Right lobe of liver (tissue), 6 donors: ENCODE measurements at regions not wholly inside any gene's neighbourhood (a gene's known extent, or its start where the extent isn't known, plus 50 kb on each side); places are given as distances from the start of the nearest gene placed in this dataset.
A peak's percentile ranks its signal among the peaks of the same experiment; 100 is the strongest.

Experiments
- ATAC-seq, 4 donors: fragments of 200-7000 bp; cut with Tn5 transposase; one replicate each; pipeline ENCODE4 v1.9.1; 2020; ENCODE audit warnings: mild to moderate bottlenecking in 4 of 4, moderate library complexity in 4 of 4
- DNase-seq, 3 donors: peaks; one replicate each; pipeline ENCODE4 v3.0.0-alpha.2; 2020
- H3K27ac ChIP-seq, 3 donors: fragments of 200-600 bp; one replicate each; pipeline ENCODE4 v1.8.0; 2022
- H3K27me3 ChIP-seq, 2 donors: fragments of 200-600 bp; one replicate each; pipeline ENCODE4 v1.8.0; 2022
- H3K36me3 ChIP-seq, 4 donors: fragments of 200-600 bp; sonication (generic) in 1 of 4; one replicate each; pipeline versions ENCODE4 v1.5.1 to v1.8.0; 2017 to 2022; ENCODE audit warnings: control low read depth in 1 of 4
- H3K4me1 ChIP-seq, 4 donors: fragments of 200-600 bp; sonication (generic) in 1 of 4; one replicate each; pipeline versions ENCODE4 v1.5.1 to v1.8.0; 2017 to 2022; ENCODE audit warnings: control low read depth in 1 of 4
- H3K4me3 ChIP-seq, 3 donors: fragments of 200-600 bp; one replicate each; pipeline ENCODE4 v1.8.0; 2022
- H3K9me3 ChIP-seq, 4 donors: fragments of 200-600 bp; sonication (generic) in 1 of 4; one replicate each; pipeline versions ENCODE4 v1.5.1 to v1.8.0; 2017 to 2022; ENCODE audit warnings: control low read depth in 1 of 4
- POLR2A ChIP-seq: fragments of 450-650 bp; IDR thresholded peaks from one replicate; pipeline ENCODE4 v1.6.1; 2017; ENCODE audit warnings: antibody characterized with exemption, mild to moderate bottlenecking
- WGBS: methylation state at CpG from one replicate; pipeline ENCODE4 v1.1.6; 2018; ENCODE audit warnings: low coverage, low lambda C conversion rate; ENCODE audit not compliant: insufficient coverage; ENCODE audit errors: missing lambda C conversion rate; 5-methylcytosine and 5-hydroxymethylcytosine counted together
- intact Hi-C, 2 donors: fragments of 100-400 bp; cut with DNase I; formaldehyde crosslinking; loops; one replicate each; pipeline versions ENCODE4 v1.11.2 to v1.14.1; 2022
- TF ChIP-seq, protein P1 (sequence below), 4 donors: fragments of 200-600 bp in 3 of 4; fragments of 450-650 bp in 1 of 4; IDR thresholded peaks; one replicate each; pipeline versions ENCODE4 v1.5.1 to v1.8.0; 2016 to 2022; ENCODE audit warnings: antibody characterized with exemption in 4 of 4, mild to moderate bottlenecking in 2 of 4
- donor health status: DM: no; HTN: yes; CAD: no.
- donor health status: DM: no; HTN: no; CAD: no.
- donor health status: DM: no; HTN: no; CAD: no.
- donor health status: DM: no; HTN: yes; CAD: no.
- donor health status: DM: no; HTN: yes; CAD: no.

DNA sequence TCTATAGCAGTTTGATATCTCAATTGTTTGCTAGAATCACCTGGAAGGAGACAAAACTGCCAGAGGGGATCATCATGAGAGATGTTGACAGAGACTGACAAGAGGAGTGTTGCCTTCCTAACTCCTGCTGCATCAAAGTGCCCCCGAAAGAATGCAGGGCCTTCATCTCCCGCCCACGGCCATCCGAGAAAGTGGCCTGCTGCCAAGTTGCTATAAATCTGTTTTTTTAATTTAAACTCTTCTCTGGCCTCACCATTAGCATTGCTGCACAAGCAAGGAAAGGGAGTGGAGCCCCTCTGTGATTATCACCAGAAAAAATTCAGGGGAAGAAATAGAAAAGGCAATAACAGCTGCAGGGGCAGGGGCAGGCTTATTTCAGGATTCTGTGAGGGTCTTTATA is 238.1 kb upstream of the EPHA4 start:
- no peak overlapping the region for H3K4me3 ChIP-seq
- H3K27me3 ChIP-seq: no peaks in the 10 kb centered on the region
- DNase-seq (no peak), ATAC-seq (no peak)
- H3K36me3 ChIP-seq: no peaks in the 10 kb centered on the region
- intact Hi-C loops: no loop called here
- H3K4me1 ChIP-seq: no peaks in the 10 kb centered on the region
- no peak overlapping the region for H3K27ac ChIP-seq
- H3K9me3 ChIP-seq: no peaks in the 10 kb centered on the region
- TF ChIP-seq, protein P1, sequence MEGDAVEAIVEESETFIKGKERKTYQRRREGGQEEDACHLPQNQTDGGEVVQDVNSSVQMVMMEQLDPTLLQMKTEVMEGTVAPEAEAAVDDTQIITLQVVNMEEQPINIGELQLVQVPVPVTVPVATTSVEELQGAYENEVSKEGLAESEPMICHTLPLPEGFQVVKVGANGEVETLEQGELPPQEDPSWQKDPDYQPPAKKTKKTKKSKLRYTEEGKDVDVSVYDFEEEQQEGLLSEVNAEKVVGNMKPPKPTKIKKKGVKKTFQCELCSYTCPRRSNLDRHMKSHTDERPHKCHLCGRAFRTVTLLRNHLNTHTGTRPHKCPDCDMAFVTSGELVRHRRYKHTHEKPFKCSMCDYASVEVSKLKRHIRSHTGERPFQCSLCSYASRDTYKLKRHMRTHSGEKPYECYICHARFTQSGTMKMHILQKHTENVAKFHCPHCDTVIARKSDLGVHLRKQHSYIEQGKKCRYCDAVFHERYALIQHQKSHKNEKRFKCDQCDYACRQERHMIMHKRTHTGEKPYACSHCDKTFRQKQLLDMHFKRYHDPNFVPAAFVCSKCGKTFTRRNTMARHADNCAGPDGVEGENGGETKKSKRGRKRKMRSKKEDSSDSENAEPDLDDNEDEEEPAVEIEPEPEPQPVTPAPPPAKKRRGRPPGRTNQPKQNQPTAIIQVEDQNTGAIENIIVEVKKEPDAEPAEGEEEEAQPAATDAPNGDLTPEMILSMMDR (IDR thresholded peaks at IDR 0.05): no peak
- no peak for TF ChIP-seq POLR2A
- WGBS: 17% methylated on average over 1 of the region's 4 CpGs

DNA sequence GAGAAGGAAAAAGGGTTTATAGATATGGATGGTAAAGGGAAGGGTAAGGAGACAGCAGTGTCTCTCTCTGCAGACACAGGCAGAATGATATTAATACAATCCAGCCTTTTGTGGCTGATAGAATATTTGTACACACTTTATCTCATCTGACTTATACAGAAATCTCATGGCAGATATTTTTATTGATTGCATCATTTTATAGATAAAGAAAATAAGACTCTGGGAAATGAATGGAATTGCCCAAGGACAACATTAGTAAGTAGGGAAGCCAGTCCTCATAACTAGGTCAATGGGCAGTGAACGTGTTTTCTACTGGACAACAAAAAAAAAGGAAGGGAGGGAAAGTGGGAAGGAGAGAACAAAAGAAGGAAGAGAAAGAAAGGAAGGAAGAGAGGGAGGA is 236.4 kb upstream of the EPHA4 start:
- no peaks in the 10 kb centered on the region for H3K36me3 ChIP-seq
- WGBS: 36% methylated on average over 1 of the region's 1 CpG
- H3K27me3 ChIP-seq: no peaks in the 10 kb centered on the region
- H3K27ac ChIP-seq: no peak overlapping the region
- no peaks in the 10 kb centered on the region for H3K4me1 ChIP-seq
- no peak for TF ChIP-seq POLR2A
- TF ChIP-seq, protein P1 (IDR thresholded peaks at IDR 0.05): no peak
- intact Hi-C loops: no loop called here
- no peak overlapping the region for H3K4me3 ChIP-seq
- ATAC-seq (no peak), DNase-seq (no peak)
- no peaks in the 10 kb centered on the region for H3K9me3 ChIP-seq

DNA sequence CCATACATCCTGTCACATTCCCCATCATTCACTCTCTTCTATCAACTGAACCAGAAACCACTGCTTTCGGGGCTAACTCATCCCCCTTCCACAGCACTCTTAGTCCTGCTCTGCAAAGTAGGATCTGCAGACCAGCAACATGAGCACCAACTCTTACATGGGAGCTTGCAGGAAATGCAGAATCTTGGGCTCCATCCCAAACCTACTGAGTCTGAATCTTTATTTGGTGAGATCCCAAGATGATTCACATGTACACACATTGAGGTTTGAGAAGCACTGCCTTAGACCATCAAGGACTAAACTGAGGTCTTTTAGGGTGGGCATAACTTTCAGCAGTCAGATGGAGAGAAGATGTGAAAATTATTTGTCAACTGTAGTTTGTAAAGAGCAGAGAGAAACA is 235.6 kb upstream of the EPHA4 start:
- DNase-seq: no peak
- Histone ChIP-seq H3K27me3 (no peaks in the 10 kb centered on the region), H3K4me3 (no peak overlapping the region), H3K9me3 (no peaks in the 10 kb centered on the region), H3K27ac (no peak overlapping the region), H3K4me1 (no peaks in the 10 kb centered on the region), H3K36me3 (no peaks in the 10 kb centered on the region)
- WGBS: 33% methylated on average over 1 of the region's 1 CpG
- intact Hi-C loops: no loop called here
- ATAC-seq: no peak
- TF ChIP-seq, protein P1 (IDR thresholded peaks at IDR 0.05): no peak
- TF ChIP-seq POLR2A: no peak

DNA sequence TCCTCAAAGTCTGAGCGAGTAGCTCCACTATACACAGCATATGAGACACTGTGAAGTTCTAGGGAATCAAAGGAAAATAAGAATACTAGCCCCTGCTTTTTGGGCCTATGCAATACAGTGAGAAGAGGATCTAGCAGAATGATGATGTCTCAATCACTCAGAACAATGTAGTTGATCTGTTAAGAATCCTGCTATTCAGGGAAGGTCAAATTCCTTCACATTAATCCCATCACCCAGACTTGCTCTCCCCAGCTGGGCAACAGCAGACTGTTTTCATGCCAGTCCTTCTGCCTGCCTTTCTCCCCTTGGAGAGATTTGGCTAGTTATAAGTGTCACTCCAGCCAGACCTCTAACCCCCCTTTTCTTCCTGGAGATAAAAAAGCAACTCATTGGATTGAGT is 230.0 kb upstream of the EPHA4 start:
- no peaks in the 10 kb centered on the region for H3K36me3 ChIP-seq
- H3K9me3 ChIP-seq: no peaks in the 10 kb centered on the region
- H3K4me3 ChIP-seq: no peak overlapping the region
- no peak for TF ChIP-seq POLR2A
- TF ChIP-seq, protein P1 (IDR thresholded peaks at IDR 0.05): no peak
- WGBS: 46% methylated on average over 1 of the region's 1 CpG
- H3K27me3 ChIP-seq: no peaks in the 10 kb centered on the region
- DNase-seq (no peak), ATAC-seq (no peak)
- intact Hi-C loops: no loop called here
- H3K4me1 ChIP-seq: no peaks in the 10 kb centered on the region
- H3K27ac ChIP-seq: no peak overlapping the region

DNA sequence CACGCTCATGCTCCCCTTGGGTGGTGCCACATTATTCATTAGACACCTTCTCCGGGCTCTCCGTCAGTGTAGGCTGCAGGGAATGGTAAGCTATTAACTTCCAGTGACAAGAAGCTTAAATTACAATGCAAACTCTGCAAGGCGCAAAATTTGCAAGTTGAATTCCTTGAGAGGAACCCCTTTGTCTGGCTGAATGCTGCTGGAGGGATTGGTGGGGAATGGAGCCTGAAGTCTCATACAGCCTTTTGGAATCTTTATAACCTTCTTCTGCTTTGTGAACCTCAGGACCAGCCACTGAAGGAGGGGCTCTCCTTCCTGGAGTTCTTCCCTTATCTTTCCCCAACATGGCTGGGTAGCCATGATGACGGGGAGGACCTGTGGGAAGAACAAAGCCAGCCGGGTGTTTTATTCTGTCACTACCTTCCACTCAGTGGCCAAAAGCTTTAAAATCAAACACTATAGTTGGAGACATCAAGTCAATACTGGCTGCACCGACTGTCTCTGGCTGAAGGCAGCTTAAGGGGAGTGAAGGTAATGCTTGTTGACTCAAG is 220.9 kb upstream of the EPHA4 start:
- H3K4me1 ChIP-seq: no peaks in the 10 kb centered on the region
- H3K36me3 ChIP-seq: no peaks in the 10 kb centered on the region
- H3K4me3 ChIP-seq: no peak overlapping the region
- no peak overlapping the region for H3K27ac ChIP-seq
- WGBS: 34% methylated on average over 7 of the region's 7 CpGs
- no peaks in the 10 kb centered on the region for H3K9me3 ChIP-seq
- intact Hi-C loops: no loop called here
- no peak for DNase-seq
- TF ChIP-seq, protein P1 (IDR thresholded peaks at IDR 0.05): no peak
- TF ChIP-seq POLR2A: no peak
- no peaks in the 10 kb centered on the region for H3K27me3 ChIP-seq
- peak in 1 of 4 donors; percentile 23 for ATAC-seq
